SK-N-MC (cell line): ENCODE measurements at regions not wholly inside any gene's neighbourhood (a gene's known extent, or its start where the extent isn't known, plus 50 kb on each side); places are given as distances from the start of the nearest gene placed in this dataset.

Experiments
- DNase-seq: peaks from one replicate; pipeline ENCODE4 v3.0.0-alpha.2; 2011; ENCODE audit warnings: low read depth, low spot score
- H3K27ac ChIP-seq: fragments of 200-600 bp; sonication (generic); 2 replicates; pipeline ENCODE4 v1.5.1; 2016; ENCODE audit warnings: mixed run types
- H3K36me3 ChIP-seq: fragments of 200-600 bp; sonication (generic); 2 replicates; pipeline ENCODE4 v1.6.1; 2017; ENCODE audit warnings: antibody characterized with exemption, low read length, mixed read lengths; ENCODE audit not compliant: insufficient read depth
- H3K4me3 ChIP-seq: fragments of 200-600 bp; sonication (generic); 2 replicates; pipeline ENCODE4 v1.5.1; 2016
- H3K9ac ChIP-seq: fragments of 200-600 bp; sonication (generic); 2 replicates; pipeline ENCODE4 v1.8.0; 2017; ENCODE audit warnings: mixed run types, mixed read lengths; ENCODE audit not compliant: insufficient read length
- H3K9me3 ChIP-seq: fragments of 200-600 bp; sonication (generic); 2 replicates; pipeline ENCODE4 v1.6.1; 2017; ENCODE audit warnings: low read depth, mild to moderate bottlenecking, antibody characterized with exemption, low read length, moderate library complexity, mixed read lengths
- EZH2 ChIP-seq: fragments of 200-600 bp; sonication (generic); IDR thresholded peaks from one replicate; pipeline ENCODE4 v1.6.1; 2017; ENCODE audit warnings: antibody characterized with exemption
- FOXP2 ChIP-seq: optimal IDR thresholded peaks from 2 replicates; pipeline ENCODE3; 2011; ENCODE audit warnings: mild to moderate bottlenecking, moderate library complexity; ENCODE audit not compliant: insufficient read depth; ENCODE audit errors: extremely low read length, control extremely low read depth
- POLR2AphosphoS5 ChIP-seq: IDR thresholded peaks from 2 replicates; pipeline ENCODE4 v1.6.1; 2012; ENCODE audit warnings: mild to moderate bottlenecking, low read depth, low read length, borderline replicate concordance

DNA sequence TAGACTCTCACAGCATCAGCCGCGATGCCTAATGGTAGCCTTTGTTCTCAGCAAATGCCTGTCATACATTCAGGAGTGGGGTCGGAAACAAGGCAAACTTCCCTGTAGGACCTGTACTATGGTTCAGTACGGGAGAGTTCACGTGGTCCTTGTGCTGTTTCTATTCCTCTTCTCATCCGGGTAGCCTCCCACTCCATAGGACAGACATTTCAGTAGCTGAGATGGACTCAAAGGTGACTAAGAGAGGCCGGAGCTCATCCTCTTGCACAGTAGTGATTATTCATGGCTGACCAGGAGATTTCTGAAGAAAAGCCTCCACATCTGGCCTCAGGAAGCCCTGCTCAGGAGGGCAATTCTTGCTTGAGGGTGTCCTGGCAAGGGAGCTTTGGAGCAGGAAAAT, 117.8 kb upstream of the SPRED2 start:
- TF ChIP-seq FOXP2 (no peak), EZH2 (no peak), POLR2AphosphoS5 (no peak)
- no peak overlapping the region for H3K4me3 ChIP-seq
- no peak overlapping the region for H3K27ac ChIP-seq
- no peaks in the 10 kb centered on the region for H3K36me3 ChIP-seq
- H3K9ac ChIP-seq, result no peak overlapping the region
- H3K9me3 ChIP-seq, result no peaks in the 10 kb centered on the region
- DNase-seq, result no peak

DNA sequence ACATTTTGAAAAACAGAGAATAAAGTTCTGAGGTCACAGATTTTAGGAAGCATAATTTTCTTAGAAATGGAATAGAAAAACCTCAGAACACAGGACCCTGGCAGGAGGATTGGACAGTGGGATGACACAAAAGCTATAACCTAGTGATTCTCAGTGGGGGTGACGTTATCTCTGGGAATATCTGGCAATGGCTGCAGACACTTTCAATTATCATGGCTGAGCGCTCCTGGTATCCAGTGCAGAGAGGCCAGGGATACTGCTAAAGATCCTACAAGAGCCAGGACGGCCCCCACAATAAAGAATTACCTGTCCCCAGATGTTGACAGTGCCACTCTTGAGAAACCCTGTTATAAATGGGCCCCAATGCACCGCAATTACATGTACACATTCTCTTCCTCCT, 117.2 kb upstream of the SPRED2 start:
- no peak for TF ChIP-seq POLR2AphosphoS5
- TF ChIP-seq FOXP2, result no peak
- TF ChIP-seq EZH2, result no peak
- no peaks in the 10 kb centered on the region for H3K9me3 ChIP-seq
- no peak overlapping the region for H3K27ac ChIP-seq
- H3K36me3 ChIP-seq, result no peaks in the 10 kb centered on the region
- no peak overlapping the region for H3K9ac ChIP-seq
- no peak for DNase-seq
- no peak overlapping the region for H3K4me3 ChIP-seq

DNA sequence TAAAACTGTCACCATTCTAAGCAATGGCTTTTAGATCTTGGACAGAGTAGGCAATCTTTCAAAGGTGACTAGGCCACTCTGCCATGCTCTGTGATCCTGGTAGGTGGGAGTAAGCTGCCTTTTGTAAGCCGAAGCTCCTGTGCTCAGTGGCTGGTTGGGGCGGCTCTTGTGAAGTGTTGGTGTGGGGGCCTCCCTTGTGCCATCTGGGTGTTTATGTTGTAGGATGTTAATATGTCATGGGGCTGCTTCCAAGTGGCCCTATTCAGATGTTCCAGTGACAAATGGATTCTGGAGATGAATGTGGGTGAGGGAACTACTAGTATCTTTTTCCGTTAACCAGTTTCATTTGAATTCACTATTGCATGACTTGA, 116.8 kb upstream of the SPRED2 start:
- Histone ChIP-seq H3K36me3 (no peaks in the 10 kb centered on the region), H3K4me3 (no peak overlapping the region), H3K9ac (no peak overlapping the region), H3K27ac (no peak overlapping the region), H3K9me3 (no peaks in the 10 kb centered on the region)
- DNase-seq, result no peak
- no peak for TF ChIP-seq POLR2AphosphoS5
- no peak for TF ChIP-seq EZH2
- no peak for TF ChIP-seq FOXP2

DNA sequence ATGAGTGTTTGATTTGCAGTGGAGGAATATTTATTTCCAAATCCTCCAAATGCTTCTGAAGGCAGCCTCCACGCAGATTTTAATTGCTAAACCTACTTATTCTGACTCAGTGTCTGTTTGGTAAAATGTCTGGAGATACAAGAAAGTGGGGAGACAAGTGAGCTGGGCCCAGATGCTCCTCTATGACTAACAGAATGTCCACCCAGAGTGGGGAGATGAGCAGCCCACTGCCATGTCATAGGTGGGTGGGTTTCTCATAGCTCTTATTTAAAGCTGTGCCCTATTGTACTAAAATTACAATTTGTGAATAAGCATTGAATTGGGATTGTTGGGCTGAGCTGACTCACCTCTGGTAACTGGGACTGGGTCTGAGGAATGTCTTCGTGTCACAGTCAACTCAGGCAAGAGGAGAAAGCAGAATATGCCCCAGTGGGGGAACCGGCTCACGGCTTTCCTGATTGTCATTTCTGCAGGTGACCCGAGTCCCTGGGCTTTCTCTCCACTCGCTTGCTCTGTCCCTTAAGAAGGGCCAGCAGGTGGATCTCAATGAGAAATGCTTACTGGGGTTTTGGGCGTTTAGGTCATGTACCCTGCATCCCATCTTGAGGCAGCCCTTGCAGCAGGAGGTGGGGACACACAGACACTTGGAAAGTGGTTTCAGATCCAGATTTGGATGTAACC, 116.3 kb upstream of the SPRED2 start:
- TF ChIP-seq POLR2AphosphoS5 (no peak), FOXP2 (no peak), EZH2 (no peak)
- DNase-seq, result no peak
- Histone ChIP-seq H3K9ac (no peak overlapping the region), H3K27ac (no peak overlapping the region), H3K9me3 (no peaks in the 10 kb centered on the region), H3K4me3 (no peak overlapping the region), H3K36me3 (no peaks in the 10 kb centered on the region)

DNA sequence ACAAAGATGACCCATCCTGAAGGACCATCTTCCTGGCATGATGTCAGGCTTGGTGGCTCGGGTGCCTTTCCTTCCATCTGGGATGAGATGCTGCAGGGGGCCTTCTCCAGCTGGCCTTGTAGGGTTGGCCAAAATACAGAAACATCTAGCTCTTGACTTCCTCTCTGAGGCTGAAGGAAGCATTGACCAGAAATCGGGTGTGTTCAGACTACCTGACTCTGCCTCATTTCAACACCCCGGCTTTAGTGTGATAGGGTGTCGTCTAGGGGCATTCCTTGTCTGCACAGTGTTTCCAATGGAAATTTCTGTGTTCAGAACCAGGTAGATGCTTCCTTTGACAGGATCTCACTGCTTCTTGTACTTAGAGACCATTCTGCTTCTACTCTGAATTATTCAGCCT, 115.7 kb upstream of the SPRED2 start:
- no peaks in the 10 kb centered on the region for H3K36me3 ChIP-seq
- H3K9me3 ChIP-seq, result no peaks in the 10 kb centered on the region
- TF ChIP-seq EZH2 (no peak), FOXP2 (no peak), POLR2AphosphoS5 (no peak)
- no peak overlapping the region for H3K27ac ChIP-seq
- H3K4me3 ChIP-seq, result no peak overlapping the region
- no peak for DNase-seq
- no peak overlapping the region for H3K9ac ChIP-seq

DNA sequence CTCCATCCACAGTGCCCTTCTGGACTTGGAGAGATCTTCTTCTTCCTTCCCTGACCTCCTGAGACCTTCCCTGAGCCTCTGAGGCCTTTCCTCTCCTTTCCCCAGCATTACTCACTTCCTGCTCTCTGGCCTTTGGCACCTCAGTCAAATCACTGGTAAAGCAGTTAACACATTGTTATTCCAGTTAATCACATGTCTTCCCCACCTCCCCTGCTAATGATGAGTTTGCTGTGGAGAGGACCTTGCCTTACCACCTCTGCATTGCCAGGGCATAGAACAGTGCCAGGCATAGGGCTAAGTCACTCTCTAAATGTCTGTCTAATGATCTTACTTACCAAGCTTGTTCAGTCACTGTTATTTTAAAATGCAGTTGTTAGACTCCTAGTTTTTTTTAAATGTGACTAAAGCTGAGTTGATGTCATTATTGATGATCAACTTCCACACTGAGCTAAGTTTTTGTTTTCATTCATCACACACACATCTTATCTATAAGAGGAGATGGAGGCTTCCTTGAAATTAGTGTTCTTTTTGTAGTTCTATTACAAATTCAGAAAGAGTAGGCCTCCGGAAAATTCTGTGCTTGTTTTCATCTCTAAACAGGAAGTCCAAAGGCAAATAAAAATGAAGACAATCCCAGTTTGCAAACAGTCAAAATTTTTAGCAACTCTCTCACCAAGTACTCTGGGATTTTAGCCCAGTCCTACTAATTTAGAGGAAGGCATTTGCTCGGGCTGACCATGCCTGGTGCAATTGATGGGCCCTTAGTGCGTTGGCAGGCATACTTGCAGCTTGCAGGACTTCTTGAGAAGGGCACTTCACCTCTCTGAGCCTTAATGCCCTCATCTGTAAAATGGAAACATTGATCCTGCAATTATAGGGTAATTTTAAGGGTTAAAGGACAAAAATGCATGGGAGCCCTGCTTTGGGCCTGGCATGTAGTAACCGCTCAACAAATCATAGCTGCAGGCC, 113.7 kb upstream of the SPRED2 start:
- Histone ChIP-seq H3K36me3 (no peaks in the 10 kb centered on the region), H3K4me3 (no peak overlapping the region), H3K9ac (no peak overlapping the region), H3K9me3 (no peaks in the 10 kb centered on the region), H3K27ac (no peak overlapping the region)
- TF ChIP-seq EZH2 (no peak), FOXP2 (no peak), POLR2AphosphoS5 (no peak)
- no peak for DNase-seq

DNA sequence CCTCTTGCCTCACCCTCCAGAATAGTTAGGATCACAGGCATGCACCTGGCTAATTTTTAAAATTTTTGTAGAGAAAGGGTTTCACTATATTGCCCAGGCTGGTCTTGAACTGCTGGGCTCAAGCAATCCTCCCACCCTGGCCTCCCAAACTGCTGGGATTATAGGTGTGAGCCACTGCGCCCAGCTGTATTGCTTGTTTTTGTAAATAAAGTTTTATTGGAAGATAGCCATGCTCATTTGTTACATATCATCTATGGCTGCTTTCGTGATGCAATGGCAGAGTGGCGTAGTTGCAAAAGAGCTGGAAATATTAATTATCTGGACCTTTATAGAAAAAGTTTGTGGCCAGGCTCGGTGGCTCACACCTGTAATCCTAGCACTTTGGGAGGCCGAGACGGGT, 109.4 kb upstream of the SPRED2 start:
- TF ChIP-seq EZH2, result no peak
- TF ChIP-seq POLR2AphosphoS5, result no peak
- Histone ChIP-seq H3K36me3 (no peaks in the 10 kb centered on the region), H3K9ac (no peak overlapping the region), H3K4me3 (no peak overlapping the region), H3K9me3 (no peaks in the 10 kb centered on the region), H3K27ac (no peak overlapping the region)
- no peak for DNase-seq

DNA sequence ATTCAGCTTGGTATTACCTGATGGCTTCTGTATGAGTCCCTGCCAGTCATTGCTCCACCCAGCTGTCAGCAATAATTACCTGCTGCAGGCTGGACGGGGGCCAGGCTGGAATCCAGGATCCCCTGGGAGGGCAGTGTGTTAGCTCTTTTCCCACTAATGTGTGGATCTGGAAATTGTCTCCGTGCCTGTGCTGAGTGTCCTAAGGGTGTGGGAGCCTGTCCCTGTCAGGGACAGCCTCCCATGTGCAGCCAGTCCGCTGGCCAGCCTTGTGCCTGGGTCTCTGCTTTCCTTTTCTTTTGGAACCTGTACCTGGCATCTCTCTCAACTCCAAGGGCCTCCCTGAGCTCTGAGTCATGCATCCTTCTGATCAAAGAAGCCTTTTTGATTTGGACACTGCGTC, 107.2 kb upstream of the SPRED2 start:
- DNase-seq, result no peak
- TF ChIP-seq POLR2AphosphoS5, result no peak
- TF ChIP-seq EZH2, result no peak
- no peak for TF ChIP-seq FOXP2

More for the DNA sequence above, 107.2 kb upstream of the SPRED2 start:
- Histone ChIP-seq H3K4me3 (no peak overlapping the region), H3K27ac (no peak overlapping the region), H3K9me3 (no peaks in the 10 kb centered on the region), H3K36me3 (no peaks in the 10 kb centered on the region), H3K9ac (no peak overlapping the region)
